NCI-H345 (cell line): ENCODE measurements at regions not wholly inside any gene's neighbourhood (a gene's known extent, or its start where the extent isn't known, plus 50 kb on each side); places are given as distances from the start of the nearest gene placed in this dataset.

Experiments
- DNase-seq: peaks from one replicate; lab custom pipeline; 2025; lab: John Stamatoyannopoulos, UW

GRCh38 chr16:87067836-87068761 is 249.1 kb downstream of the C16orf95 start:
- no peak for DNase-seq

- no peak for DNase-seq
Observed at GRCh38 chr16:87068762-87069150, 248.4 kb downstream of the C16orf95 start.

- no peak for DNase-seq
Observed at GRCh38 chr16:87070657-87071056, 246.5 kb downstream of the C16orf95 start.

- no peak for DNase-seq
Observed at GRCh38 chr16:87072101-87072500, 245.1 kb downstream of the C16orf95 start.

- DNase-seq, result peak; percentile 77
Observed at GRCh38 chr16:87074641-87075318, 242.4 kb downstream of the C16orf95 start.

GRCh38 chr16:87075319-87075860 is 241.8 kb downstream of the C16orf95 start:
- DNase-seq, result no peak

- no peak for DNase-seq
Observed at GRCh38 chr16:87076331-87076949, 240.8 kb downstream of the C16orf95 start.

GRCh38 chr16:87076950-87077749 is 240.0 kb downstream of the C16orf95 start:
- peak; percentile 12 for DNase-seq

GRCh38 chr16:87077750-87078127 is 239.5 kb downstream of the C16orf95 start:
- no peak for DNase-seq

- no peak for DNase-seq
Observed at GRCh38 chr16:87080571-87081167, 236.5 kb downstream of the C16orf95 start.

GRCh38 chr16:87085441-87085840 is 231.8 kb downstream of the C16orf95 start:
- no peak for DNase-seq

- no peak for DNase-seq
Observed at GRCh38 chr16:87086156-87086555, 231.0 kb downstream of the C16orf95 start.

GRCh38 chr16:87086575-87086974 is 230.6 kb downstream of the C16orf95 start:
- no peak for DNase-seq

GRCh38 chr16:87092958-87093357 is 224.2 kb downstream of the C16orf95 start:
- no peak for DNase-seq

GRCh38 chr16:87093804-87094555 is 223.2 kb downstream of the C16orf95 start:
- DNase-seq, result no peak

- no peak for DNase-seq
Observed at GRCh38 chr16:87094556-87094865, 222.7 kb downstream of the C16orf95 start.

- DNase-seq, result no peak
Observed at GRCh38 chr16:87095271-87095670, 221.9 kb downstream of the C16orf95 start.

- DNase-seq, result no peak
Observed at GRCh38 chr16:87096746-87097333, 220.4 kb downstream of the C16orf95 start.

GRCh38 chr16:87098361-87098760 is 218.8 kb downstream of the C16orf95 start:
- DNase-seq, result no peak

- no peak for DNase-seq
Observed at GRCh38 chr16:87098976-87099720, 218.0 kb downstream of the C16orf95 start.
